Muscle of back (tissue), 3 donors: ENCODE measurements at regions not wholly inside any gene's neighbourhood (a gene's known extent, or its start where the extent isn't known, plus 50 kb on each side); places are given as distances from the start of the nearest gene placed in this dataset.
"Not testable (repeated sequence)": the region's sequence is repeated elsewhere in the genome, so short reads cannot be mapped to it uniquely, and the experiment has no call there.

ENCODE experiments used
- DNase-seq, 3 donors: peaks; one replicate each; pipeline versions ENCODE4 v3.0.0 to v3.0.0-alpha.2; 2013

DNA sequence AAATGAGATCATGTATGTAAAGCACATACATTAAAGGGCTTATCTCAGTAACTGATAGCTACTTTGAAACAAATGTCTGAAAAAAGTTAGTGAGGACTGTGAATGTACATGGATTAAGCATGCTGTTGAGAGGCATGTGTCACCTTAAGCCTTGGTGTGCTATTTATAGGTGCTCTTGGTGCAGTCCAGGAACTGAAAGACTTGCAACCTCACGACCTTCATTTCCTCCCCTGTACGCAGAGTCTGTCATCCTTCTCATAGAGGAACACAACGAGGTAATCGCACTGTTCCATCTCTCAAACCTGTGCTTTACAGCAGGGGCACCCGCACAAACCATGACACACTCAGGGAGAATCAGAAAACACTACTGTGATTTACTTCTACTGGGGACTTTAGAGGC, 65.6 kb downstream of the UFM1 start:
- DNase-seq = no peak

DNA sequence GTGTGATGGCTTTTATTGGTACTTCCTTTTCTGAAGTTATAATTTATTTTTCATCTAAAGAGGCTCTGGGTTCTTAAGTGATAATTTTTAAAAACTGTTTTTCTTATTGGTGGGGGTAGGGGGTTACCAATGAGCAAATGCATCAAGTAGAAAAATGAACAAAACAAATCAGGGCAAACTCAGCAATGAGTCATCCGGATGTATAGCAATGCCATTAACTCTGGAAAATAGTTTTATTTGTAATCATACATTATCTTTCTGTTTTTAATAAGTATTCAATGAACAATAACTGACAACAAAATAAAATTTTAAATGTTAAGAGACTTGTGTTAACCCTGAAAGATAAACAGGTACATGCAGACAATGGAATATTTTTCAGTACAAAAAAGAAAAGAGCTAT, 67.6 kb downstream of the UFM1 start:
- no peak for DNase-seq

DNA sequence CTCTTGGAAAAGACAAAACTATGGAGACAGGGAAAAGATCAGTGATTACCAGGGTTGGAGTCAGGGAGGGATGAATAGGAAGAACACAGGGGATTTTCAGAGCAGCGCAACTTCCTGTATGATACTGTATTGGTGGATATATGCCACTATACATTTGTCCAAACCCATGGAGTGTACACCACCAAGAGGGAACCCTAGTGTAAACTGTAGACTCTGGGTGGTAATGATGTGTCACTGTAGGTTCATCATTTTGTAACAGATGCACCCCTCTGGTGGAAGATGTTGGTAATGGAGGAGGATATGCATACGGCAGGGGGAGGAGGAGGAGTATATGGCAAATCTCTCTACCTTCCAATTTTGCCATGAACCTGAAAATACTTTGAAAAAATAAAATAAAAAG, 68.1 kb downstream of the UFM1 start:
- DNase-seq = no peak

DNA sequence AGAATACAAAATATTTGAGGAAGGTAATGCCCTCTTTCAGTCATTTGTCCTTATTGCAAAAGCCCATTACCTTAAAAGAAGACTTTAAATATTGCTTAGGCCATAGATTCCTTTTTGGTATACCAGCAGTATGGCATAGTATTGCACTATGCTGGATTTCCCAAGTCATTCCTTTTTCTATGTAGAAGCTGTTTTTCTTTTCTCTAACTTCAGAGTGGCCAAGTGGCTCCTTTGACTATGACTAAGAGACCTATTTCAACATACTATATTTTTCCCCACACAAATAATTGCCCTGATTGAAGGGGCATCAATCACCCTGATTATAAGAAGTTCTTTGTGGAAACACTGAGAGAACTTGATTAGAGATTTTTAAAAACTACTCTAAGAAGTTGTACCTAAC, 68.6 kb downstream of the UFM1 start:
- no peak for DNase-seq

DNA sequence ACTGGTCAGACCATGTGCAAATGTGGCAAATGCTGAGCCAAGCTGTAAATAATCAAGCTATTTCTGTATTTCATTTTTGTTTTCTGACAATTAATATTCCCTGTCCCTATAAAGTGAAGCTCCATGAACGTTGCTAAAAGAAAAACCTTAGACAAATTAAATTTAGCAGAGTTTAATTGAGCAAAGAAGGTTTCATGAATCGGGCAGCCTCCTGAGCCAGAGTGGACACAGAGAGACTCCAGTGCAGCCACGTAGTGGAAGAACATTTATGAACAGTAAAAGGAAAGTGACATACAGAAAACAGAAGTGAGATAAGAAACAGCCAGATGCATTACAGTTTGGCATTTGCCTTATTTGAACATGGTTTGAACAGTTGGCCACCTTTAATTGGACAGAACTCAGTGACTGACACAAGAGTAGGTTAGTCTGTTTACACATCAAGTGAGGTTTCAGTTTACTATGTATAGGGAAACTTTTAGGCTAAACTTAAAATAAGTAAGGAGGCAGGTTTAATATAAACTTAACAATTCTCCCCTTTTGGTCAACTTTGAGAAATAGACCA, 69.7 kb downstream of the UFM1 start:
- no peak for DNase-seq

DNA sequence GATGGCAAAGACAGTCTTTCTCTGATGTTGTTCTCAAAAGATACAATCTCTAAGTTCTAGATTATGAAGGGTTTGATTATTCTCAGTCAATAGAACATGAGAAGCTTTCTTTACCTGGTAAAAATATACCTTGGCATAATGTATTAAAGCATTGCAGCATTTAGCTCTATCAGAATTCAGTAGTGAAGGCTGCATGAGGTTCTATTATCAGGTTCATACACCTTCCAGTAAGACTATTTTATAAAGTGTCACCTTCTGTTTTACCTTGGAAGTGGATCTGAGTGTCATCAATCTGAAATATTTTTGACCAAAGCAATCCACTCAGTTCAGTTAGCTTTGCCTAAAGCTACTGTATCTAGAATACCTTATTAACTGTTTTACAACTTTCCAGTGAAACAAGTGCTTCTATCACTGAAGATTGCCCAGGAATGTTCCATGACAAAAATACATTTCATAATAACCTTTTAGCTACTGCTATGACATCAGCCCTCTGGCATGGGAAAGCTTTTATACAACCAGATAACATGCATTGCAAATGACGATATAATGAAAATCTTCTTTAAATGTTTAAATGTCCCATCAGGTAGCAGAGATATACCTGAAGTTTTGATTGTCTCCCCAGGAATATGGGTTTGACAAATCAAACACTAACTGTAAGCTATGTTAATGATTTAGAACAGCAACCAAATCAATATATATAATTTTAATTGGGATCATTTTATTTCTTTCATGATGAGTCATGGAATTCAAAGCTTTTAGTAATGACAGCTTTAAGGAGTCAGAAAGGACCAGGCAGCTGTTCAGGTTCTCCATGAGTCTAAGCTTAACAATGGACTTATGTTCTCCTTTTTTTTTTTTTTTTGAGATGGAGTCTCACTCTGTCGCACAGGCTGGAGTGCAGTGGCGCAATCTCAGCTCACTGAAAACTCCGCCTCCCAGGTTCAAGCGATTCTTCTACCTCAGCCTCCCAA, 72.2 kb downstream of the UFM1 start:
- DNase-seq = no peak

DNA sequence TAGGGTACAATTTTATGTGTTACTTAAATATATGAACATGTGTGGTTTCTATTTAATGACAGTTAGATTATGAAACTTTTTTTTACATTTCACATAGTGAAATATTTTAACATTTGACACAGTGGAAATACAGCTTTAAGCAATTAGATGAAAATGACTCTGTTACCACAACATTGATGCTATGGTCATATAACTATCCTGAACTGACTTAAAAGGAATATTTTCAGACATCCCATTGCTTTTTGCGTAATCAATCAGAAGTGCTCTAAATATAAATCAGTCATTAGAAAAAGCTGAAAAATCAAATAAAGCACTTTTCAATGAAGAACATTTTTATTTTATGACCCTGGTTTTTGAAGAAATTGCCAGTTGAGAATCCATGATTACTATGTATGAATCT, 80.3 kb downstream of the UFM1 start:
- peak in 1 of 3 donors; percentile 10 for DNase-seq

DNA sequence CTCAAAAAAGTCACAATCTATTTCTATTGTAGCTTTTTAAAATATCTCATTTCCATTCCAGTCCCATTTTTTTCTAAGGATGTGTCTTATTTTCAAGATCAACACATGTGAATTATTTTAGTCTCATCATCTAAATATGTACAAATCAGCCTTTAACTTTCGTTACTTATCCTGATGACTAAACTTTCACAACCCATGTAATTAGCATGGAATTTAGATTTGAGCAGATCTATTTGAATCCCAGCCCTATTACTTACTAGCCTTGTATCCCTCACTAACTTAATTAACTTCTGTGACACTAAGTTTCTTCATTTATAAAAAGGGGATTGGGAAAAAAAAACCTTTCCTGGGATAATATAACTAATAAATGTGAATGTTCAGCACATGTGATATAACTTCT, 81.1 kb downstream of the UFM1 start:
- DNase-seq = peak in 1 of 3 donors; percentile 13

DNA sequence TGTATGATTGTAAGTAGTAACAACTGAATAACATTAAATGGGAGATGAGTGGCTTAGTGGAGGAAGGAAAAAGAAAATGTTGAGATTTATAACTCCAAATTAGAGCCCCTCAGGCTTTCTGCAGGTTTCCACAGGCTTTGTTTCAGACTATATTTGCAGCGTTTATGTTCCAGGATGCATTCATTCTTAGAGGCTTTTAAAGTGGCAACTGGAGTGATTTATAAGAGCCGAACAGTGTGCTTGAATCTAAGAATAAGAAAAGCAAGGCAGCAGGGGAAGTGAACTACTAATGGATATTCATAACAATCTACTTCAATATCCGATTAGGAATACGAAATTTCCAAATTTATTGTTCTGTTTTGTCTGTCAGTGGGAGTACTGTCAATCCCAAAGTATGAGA, 91.0 kb downstream of the UFM1 start:
- DNase-seq = no peak

DNA sequence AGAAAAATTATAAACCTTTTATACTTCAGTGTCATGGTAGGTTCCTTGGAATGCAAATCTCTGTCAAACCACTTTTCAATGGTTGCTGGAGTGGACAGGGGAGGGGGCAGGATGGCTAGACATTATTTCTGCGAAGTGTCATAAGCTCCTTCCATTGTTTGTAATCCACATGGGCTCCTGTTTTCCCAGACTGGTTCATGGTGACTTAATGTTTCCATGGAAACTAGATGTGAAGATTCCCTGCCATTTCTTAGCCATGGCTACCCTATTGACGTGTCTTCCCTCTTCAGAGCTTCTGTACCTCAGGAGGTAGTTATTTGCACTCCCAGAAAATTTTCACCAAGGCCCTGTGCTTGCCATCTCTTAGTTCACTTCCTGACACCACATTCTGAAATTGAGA, 95.3 kb downstream of the UFM1 start:
- no peak for DNase-seq

DNA sequence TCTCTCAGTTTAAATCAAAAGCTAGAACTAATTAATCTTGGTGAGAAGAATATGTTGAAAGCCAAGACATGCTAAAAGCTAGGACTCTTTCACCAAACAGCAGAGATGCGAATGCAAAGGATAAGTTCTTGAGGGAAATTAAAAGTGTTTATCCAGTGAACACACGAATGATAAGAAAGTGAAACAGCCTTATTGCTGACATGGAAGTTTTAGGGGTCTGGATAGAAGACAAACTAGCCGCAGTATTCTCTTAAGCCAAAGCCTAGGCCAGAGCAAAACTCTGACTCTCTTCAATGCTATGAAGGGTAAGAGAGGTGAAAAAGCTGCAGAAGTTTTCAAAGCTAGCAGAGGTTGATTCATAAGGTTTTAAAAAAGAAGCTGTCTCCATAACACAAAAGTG, 103.0 kb downstream of the UFM1 start:
- DNase-seq = no peak

DNA sequence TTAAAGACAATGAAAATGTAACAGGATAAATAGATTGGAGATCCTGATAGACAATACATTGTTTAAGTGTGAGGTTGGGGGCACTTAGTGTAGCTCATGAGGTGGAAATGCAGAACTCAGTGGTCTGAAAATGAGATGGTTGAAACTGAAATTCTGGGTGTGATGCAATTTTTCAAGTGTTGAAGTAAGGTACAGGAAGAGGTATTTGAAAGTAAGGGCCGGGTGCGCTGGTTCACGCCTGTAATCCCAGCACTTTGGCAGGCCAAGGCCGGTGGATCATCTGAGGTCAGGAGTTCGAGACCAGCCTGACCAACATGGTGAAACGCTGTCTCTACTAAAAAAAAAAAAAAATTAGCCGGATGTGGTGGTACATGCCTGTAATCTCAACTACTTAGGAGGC, 113.0 kb downstream of the UFM1 start:
- no peak for DNase-seq

DNA sequence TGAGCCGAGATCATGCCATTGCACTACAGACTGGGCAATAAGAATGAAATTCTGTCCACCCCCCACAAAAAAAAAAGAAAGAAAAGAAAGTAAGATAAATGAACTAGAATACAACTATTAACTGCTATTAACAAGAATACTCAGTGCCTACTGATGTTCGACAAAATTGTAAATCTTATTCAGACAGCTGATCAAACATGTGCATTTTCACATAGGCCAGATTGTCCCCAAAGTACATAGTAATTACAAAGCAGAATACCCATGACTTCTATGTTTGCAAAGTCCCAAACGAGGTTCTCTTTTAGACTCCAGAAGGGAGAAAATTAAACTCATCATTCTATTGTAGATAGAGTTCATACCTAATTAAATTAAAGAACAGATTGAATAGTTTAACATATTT, 113.4 kb downstream of the UFM1 start:
- DNase-seq = no peak

DNA sequence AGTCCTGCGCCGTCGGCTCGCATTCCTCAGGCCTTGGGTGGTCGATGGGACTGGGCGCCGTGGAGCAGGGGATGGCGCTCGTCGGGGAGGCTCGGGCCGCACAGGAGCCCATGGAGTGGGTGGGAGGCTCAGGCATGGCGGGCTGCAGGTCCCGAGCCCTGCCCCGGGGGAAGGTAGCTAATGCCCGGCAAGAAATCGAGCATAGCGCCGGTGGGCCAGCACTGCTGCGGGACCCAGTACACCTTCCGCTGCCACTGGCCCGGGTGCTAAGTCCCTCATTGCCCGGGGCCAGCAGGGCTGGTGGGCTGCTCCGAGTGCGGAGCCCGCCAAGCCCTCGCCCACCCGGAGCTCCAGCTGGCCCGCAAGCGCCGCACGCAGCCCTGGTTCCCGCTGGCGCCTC, 122.8 kb downstream of the UFM1 start:
- not testable (repeated sequence) for DNase-seq

DNA sequence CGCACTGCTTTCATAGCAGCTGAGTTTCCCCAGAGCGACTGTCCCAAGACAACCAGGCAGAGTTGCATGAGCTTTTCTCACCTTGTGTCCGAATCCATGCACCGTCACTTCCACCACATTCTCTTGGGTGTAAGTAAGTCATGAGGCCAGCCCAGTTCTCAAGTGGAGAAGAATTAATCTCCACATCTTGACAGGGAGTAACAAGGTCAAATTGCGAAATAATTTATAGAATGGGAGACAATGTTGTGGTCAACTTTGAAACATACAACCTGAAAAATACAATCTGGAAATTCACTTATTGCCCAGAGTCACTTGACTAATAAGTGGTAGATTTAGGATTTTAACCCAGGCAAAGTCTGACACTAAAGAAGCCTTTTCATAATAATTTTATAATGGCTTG, 123.7 kb downstream of the UFM1 start:
- DNase-seq = no peak

DNA sequence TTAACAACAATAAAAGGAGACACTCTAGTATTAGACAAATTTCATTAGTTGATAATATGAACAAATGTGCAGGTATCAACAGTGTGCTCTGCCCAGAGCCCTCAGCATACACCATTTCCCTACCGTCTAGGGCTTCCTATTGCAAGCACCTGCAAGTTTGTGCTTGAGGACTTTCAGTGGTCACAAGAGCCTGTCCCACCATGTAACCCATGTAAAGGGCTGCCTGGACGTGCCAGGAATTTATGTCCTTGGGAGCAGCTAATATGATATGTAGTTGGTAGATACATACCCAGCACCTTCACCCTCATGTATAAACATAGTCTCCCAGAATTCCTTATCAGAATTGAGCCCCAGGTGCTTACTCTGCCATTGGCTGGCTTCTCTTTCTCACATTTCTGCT, 128.0 kb downstream of the UFM1 start:
- no peak for DNase-seq

DNA sequence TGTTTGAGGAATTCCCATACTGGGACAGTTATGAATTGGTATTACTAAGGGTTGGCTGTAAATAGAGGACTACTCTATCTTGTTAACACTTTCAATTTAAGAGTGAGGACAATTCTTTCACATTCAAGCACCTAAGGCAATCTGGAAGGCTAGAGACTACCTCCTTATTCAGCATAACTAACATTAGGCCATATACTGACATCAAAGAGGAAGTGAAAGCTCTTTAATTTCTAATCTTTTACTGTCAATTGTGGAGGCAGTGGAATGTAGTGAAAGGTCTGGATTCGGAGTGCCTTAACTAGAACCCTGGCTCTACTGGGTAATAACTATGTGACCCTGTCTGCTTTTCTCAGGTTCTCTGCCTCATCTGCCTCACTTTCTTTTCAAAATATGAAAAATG, 134.0 kb downstream of the UFM1 start:
- no peak for DNase-seq

DNA sequence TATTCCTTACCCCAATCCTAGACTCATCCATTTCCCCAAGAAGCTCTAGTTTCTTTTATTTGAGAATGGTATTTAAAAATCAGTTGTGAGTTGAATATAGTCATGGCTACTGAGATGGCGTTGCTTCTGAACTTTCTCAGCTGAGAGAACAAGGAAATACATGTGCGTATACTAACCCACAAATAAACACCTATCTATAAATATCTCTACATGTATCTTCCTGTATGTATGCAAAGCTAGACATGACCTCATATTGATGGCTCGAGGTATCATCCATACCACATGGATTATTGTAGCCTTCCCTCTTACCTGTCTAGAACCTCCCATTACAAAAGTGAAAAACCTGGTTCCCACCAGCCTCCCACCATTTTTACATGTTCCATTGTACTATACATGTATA, 141.0 kb downstream of the UFM1 start:
- DNase-seq = no peak

DNA sequence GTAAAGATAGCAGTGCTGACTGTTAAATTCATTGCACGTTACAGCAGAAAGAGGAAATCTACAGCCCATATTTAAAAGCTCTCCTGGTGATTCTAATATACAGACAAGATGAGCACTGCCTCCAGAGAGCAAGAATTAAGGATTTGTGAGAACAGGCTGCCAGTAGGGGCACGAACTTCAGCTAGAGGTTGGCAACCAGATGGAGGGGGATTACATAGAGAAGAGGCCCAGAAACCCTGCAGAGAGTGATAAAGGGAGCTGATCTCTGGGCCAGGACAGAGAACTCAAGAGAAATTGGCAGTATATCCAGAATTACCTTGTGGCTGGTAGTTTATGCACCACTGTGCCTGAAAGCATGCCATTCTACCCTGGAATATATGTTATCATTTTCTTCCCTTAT, 144.8 kb downstream of the UFM1 start:
- DNase-seq = no peak

DNA sequence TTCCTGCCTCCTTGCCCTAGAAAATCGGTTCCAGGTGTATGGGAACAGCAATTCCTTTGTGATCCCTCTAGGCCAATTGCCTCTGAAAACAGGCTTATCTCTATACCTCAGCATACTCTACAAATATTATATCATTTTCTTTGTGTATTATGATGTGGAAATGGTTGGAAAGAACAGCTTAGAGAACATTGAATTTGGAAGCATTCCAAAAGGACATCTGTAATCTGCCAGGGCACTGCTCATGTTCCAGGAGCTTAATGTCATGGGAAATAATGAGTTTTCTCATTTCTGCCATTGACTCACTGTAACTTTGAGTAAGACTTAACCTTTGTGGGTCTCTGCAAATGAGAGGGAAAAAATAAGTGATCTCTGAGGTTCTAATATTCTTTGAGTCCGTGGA, 147.3 kb downstream of the UFM1 start:
- peak in 1 of 3 donors; percentile 4 for DNase-seq

DNA sequence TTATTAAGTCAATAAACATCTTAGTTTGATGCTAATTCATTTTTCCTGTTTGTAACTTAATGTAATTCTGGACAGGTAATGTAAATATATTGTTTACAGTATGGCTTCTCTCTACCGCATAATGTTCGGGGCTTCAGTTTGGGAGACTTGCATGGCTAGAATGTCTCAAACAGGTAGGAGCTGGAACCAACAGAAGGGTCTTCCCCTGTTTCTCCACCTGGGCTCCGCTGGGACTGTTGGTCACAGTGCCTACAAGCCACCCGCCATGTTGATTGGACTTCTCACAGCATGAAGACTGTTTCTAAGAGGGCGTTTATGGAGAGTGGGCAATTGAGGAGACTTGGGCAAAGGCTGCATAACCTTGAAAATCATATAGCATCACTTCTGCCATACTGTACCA, 148.6 kb downstream of the UFM1 start:
- DNase-seq = no peak

DNA sequence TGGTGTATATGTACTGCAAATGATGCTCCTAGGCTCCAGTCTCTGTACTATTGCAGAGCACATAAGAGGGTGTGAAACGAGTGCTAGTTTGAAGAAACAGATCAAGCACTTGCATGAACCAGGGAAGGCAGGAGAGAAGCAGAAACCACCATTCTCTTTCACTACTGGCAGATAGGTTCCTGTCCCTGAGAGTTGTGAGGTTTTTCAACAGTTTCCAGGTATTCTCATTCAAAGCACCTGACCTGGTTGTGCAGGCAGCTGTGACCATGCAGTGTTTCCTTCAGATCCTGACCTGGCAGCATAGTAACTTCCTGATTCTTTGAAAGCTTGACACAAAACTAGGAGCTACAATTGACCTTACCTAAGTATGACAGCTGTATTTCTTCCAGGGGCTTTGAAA, 164.9 kb downstream of the UFM1 start:
- no peak for DNase-seq

DNA sequence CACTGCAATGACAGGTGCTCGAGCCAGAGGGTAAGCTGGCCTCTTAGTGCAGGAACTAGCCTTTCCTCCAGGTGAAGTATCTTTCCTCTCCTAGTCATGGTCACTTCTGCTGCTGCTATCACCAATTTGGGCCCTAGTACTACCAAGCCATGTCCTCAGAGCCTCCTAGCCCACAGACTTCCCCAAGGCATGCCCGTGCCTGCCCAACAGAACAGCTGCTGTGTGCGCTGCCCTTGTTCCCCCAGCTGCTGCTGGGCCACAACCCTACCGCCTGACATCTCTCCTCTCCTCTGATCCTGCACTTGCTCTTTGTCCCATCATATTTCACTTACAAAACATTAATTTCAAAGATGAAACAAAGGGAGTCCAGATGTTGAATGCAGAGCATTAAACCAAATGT, 168.5 kb upstream of the FREM2 start:
- DNase-seq = no peak
